Mucosa of rectum (tissue), 2 donors: ENCODE measurements at regions not wholly inside any gene's neighbourhood (a gene's known extent, or its start where the extent isn't known, plus 50 kb on each side); places are given as distances from the start of the nearest gene placed in this dataset.

Source experiments
- H3K27ac ChIP-seq, 2 donors: one replicate each; pipeline ENCODE4 v1.7.0; 2013; ENCODE audit warnings: inconsistent platforms in 2 of 2, low read depth in 2 of 2, low read length in 2 of 2
- H3K27me3 ChIP-seq, 2 donors: one replicate each; pipeline ENCODE4 v1.7.0; 2013; ENCODE audit warnings: low read length in 2 of 2; ENCODE audit not compliant: control insufficient read depth in 2 of 2, insufficient read depth in 2 of 2
- H3K36me3 ChIP-seq, 2 donors: one replicate each; pipeline ENCODE4 v1.7.0; 2013; ENCODE audit warnings: low read length in 2 of 2; ENCODE audit not compliant: control insufficient read depth in 2 of 2, insufficient read depth in 2 of 2
- H3K4me1 ChIP-seq, 2 donors: one replicate each; pipeline ENCODE4 v1.7.0; 2013; ENCODE audit warnings: low read length in 2 of 2, mild to moderate bottlenecking in 1 of 2; ENCODE audit not compliant: control insufficient read depth in 2 of 2, insufficient read depth in 2 of 2
- H3K4me3 ChIP-seq, 2 donors: one replicate each; pipeline ENCODE4 v1.7.0; 2013; ENCODE audit warnings: low read length in 2 of 2
- H3K9ac ChIP-seq, 2 donors: one replicate each; pipeline ENCODE4 v1.7.0; 2013; ENCODE audit warnings: low read length in 2 of 2, low read depth in 1 of 2, mild to moderate bottlenecking in 1 of 2
- H3K9me3 ChIP-seq, 2 donors: one replicate each; pipeline ENCODE4 v1.7.0; 2013; ENCODE audit warnings: low read length in 2 of 2; ENCODE audit not compliant: control insufficient read depth in 2 of 2
- donor health status: healthy.
- donor health status: Normal muscosa, but diverticular disease.

DNA sequence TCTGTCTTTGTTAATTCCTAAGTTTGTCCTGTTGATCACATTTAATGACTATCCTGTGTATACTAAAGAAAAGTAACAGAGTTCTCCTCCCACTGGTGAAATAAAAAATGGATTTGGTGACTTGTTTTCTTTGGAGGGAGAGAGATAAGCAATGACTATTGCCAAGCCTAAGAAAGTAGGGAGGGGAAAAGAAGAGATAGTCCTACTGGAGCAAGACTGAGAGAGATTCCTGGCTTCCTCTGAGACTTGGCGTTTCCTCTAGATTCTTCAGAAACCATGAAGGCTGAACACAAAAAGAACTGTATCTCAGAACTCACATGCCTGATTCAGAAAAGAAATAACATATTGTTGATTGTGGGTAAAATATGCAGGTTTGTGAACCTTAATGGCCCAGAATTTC lies 406.5 kb downstream of the FOXO1 start:
- Histone ChIP-seq H3K9ac (no peak overlapping the region), H3K36me3 (no peaks in the 10 kb centered on the region), H3K9me3 (no peaks in the 10 kb centered on the region), H3K27ac (no peak overlapping the region), H3K4me1 (no peaks in the 10 kb centered on the region), H3K27me3 (no peaks in the 10 kb centered on the region), H3K4me3 (no peak overlapping the region)

- Histone ChIP-seq H3K9me3 (no peaks in the 10 kb centered on the region), H3K4me3 (no peak overlapping the region), H3K4me1 (no peaks in the 10 kb centered on the region), H3K36me3 (no peaks in the 10 kb centered on the region), H3K27me3 (no peaks in the 10 kb centered on the region), H3K9ac (no peak overlapping the region), H3K27ac (no peak overlapping the region)
These were observed 405.1 kb downstream of the FOXO1 start for GRCh38 chr13:40261336-40261735.

GRCh38 chr13:40261947-40262346 lies 404.5 kb downstream of the FOXO1 start:
- no peaks in the 10 kb centered on the region for H3K9me3 ChIP-seq
- no peaks in the 10 kb centered on the region for H3K4me1 ChIP-seq
- H3K9ac ChIP-seq = no peak overlapping the region
- H3K36me3 ChIP-seq = no peaks in the 10 kb centered on the region
- no peak overlapping the region for H3K27ac ChIP-seq
- H3K4me3 ChIP-seq = no peak overlapping the region
- H3K27me3 ChIP-seq = no peaks in the 10 kb centered on the region

DNA sequence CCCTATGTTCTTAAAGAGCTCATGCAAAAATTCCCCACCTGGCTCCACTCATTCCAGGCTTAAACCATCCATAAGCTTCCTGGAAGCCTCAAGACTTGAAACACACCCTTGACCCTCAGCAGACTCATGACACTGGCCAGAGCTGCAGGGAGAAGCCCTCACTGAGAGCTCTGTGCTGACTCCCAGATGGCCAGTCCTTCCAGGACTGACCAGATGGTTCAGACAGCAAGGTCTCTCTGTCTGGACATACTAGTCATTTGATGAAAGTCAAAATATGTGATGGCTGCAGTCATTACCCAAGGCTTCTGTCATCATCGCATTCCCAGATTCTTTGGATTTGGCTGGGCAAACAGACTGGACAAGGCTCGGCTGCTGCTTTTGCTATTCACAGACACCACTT lies 397.4 kb downstream of the FOXO1 start:
- H3K4me1 ChIP-seq = no peaks in the 10 kb centered on the region
- H3K27me3 ChIP-seq = no peaks in the 10 kb centered on the region
- H3K9ac ChIP-seq = no peak overlapping the region
- H3K9me3 ChIP-seq = no peaks in the 10 kb centered on the region
- H3K36me3 ChIP-seq = no peaks in the 10 kb centered on the region
- no peak overlapping the region for H3K4me3 ChIP-seq
- H3K27ac ChIP-seq = no peak overlapping the region

GRCh38 chr13:40270726-40271125 lies 395.7 kb downstream of the FOXO1 start:
- H3K9me3 ChIP-seq = no peaks in the 10 kb centered on the region
- no peaks in the 10 kb centered on the region for H3K36me3 ChIP-seq
- H3K27ac ChIP-seq = no peak overlapping the region
- no peak overlapping the region for H3K9ac ChIP-seq
- H3K4me3 ChIP-seq = no peak overlapping the region
- no peaks in the 10 kb centered on the region for H3K4me1 ChIP-seq
- no peaks in the 10 kb centered on the region for H3K27me3 ChIP-seq

DNA sequence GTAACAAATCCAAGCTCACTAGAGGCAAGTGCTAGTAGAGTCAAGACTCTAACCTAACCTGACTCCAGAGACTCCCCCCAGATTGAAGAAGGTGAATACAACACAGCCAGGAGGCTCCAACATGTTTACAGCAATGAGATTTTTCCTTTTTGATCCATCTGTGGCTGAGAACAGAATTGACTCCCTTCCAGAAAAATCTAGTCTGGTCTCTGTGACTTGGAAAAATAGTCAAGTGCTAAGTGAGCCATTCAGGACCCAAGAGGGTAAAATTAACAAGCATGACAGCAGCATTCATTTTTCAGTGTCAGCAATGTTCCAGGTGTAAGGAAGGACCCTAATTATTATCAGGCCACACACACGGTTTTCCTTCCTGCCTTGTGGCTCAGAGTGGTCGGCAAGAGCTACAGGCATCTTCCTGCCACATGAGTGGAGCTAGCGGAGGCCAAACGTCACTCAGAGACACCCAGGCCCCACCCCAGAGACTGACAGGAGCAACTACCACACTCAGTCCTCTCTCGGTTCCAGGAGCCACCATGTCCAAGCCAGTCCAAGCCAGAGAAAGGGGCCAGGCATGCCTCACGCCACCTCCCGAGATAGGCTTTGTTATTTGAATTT lies 395.1 kb downstream of the FOXO1 start:
- H3K27ac ChIP-seq = no peak overlapping the region
- H3K36me3 ChIP-seq = no peaks in the 10 kb centered on the region
- H3K27me3 ChIP-seq = no peaks in the 10 kb centered on the region
- H3K4me3 ChIP-seq = no peak overlapping the region
- no peaks in the 10 kb centered on the region for H3K9me3 ChIP-seq
- no peak overlapping the region for H3K9ac ChIP-seq
- H3K4me1 ChIP-seq = no peaks in the 10 kb centered on the region

DNA sequence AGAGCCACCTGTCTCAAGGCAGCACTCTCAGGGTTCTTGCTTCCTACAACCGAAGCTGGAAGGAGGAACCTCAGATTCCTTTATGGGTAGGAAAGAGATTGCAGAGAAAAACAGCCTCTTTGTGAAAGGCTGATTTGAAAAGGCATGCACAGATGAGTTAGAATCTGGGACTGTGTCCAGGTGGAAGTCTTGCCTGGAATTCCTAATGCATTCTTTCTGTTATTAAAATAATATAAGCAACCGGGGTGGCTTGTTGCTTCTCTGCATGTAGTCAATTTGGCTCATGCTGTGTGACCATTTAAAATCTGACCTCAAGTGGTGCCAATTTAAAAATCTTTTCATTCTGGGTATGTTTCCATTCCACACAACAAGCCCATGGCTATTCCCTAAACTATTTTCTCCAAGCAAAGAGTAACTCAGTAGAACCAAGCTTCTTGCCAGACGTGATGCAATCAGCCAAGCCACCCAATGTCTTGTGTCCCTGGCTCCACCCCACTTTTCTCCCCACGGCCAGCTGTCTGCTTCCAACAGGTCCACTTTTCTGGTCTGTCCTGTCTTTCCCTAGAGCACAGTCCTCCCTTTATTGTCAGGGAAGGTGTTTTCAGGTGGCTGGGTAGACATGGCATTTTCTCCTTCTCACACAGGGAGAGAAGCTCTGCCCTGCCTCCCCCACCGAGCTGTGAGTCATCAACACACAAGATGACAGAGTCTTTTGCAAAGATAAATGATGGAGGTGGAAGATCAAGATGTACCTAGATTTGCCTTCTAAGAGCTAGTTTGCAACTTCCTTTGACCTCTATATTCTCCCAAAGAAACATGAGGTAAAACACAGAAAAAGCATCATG lies 394.3 kb downstream of the FOXO1 start:
- H3K27ac ChIP-seq = no peak overlapping the region
- H3K4me3 ChIP-seq = no peak overlapping the region
- no peaks in the 10 kb centered on the region for H3K27me3 ChIP-seq
- no peaks in the 10 kb centered on the region for H3K4me1 ChIP-seq
- no peak overlapping the region for H3K9ac ChIP-seq
- no peaks in the 10 kb centered on the region for H3K9me3 ChIP-seq
- H3K36me3 ChIP-seq = no peaks in the 10 kb centered on the region

DNA sequence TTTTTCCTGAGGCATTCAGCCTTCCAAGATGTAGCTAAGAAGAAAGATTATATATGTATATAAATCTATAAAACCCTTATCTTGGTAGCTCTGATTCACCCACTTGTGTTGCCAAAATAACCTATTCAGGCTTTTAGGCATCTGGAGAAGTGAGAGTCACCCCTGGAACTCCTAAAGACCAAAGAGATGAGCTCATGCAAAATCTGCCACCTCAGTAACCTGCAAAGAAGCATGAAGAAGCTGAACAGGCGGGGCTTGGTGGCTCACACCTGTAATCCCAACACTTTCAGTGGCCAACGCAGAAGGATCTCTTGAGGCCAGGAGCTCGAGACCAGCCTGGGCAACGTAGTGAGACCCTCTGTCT lies 393.7 kb downstream of the FOXO1 start:
- H3K27ac ChIP-seq = no peak overlapping the region
- H3K36me3 ChIP-seq = no peaks in the 10 kb centered on the region
- H3K4me1 ChIP-seq = no peaks in the 10 kb centered on the region
- no peak overlapping the region for H3K4me3 ChIP-seq
- no peak overlapping the region for H3K9ac ChIP-seq
- H3K27me3 ChIP-seq = no peaks in the 10 kb centered on the region
- H3K9me3 ChIP-seq = no peaks in the 10 kb centered on the region

GRCh38 chr13:40273253-40274025 lies 393.0 kb downstream of the FOXO1 start:
- Histone ChIP-seq H3K36me3 (no peaks in the 10 kb centered on the region), H3K27ac (no peak overlapping the region), H3K4me1 (no peaks in the 10 kb centered on the region), H3K9ac (no peak overlapping the region), H3K27me3 (no peaks in the 10 kb centered on the region), H3K4me3 (no peak overlapping the region), H3K9me3 (no peaks in the 10 kb centered on the region)

- H3K27me3 ChIP-seq = no peaks in the 10 kb centered on the region
- H3K9ac ChIP-seq = no peak overlapping the region
- no peaks in the 10 kb centered on the region for H3K9me3 ChIP-seq
- H3K36me3 ChIP-seq = no peaks in the 10 kb centered on the region
- H3K27ac ChIP-seq = no peak overlapping the region
- no peak overlapping the region for H3K4me3 ChIP-seq
- H3K4me1 ChIP-seq = no peaks in the 10 kb centered on the region
These were observed 392.3 kb downstream of the FOXO1 start for GRCh38 chr13:40274103-40274502.
